MM.1S (cell line): ENCODE measurements at regions not wholly inside any gene's neighbourhood (a gene's known extent, or its start where the extent isn't known, plus 50 kb on each side); places are given as distances from the start of the nearest gene placed in this dataset.

Experiments used
- DNase-seq: peaks from one replicate; pipeline ENCODE4 v3.0.0-alpha.2; 2015
- H2AFZ ChIP-seq: fragments of 300-600 bp; sonication (generic); 2 replicates; pipeline ENCODE4 v1.6.0; 2016; ENCODE audit warnings: antibody characterized with exemption, low read length
- H3F3A ChIP-seq: fragments of 300-600 bp; sonication (generic); 2 replicates; pipeline ENCODE4 v1.6.1; 2016; ENCODE audit warnings: mild to moderate bottlenecking, antibody characterized with exemption, low read length, moderate library complexity, mixed read lengths; ENCODE audit not compliant: insufficient read depth
- H3K27ac ChIP-seq: fragments of 300-600 bp; sonication (generic); 2 replicates; pipeline ENCODE4 v1.5.1; 2016; ENCODE audit warnings: mild to moderate bottlenecking, low read length
- H3K27me3 ChIP-seq: fragments of 300-600 bp; sonication (generic); replicated peaks from 2 replicates; pipeline ENCODE4 v1.6.0; 2016; ENCODE audit warnings: low read length; ENCODE audit not compliant: insufficient read depth
- H3K36me3 ChIP-seq: fragments of 300-600 bp; sonication (generic); replicated peaks from 2 replicates; pipeline ENCODE4 v1.6.1; 2016; ENCODE audit warnings: mild to moderate bottlenecking, low read length, mixed read lengths; ENCODE audit not compliant: insufficient read depth
- H3K4me1 ChIP-seq: fragments of 300-600 bp; sonication (generic); 2 replicates; pipeline ENCODE4 v1.6.1; 2016; ENCODE audit warnings: low read length, mixed read lengths
- H3K4me2 ChIP-seq: fragments of 300-600 bp; sonication (generic); 2 replicates; pipeline ENCODE4 v1.6.0; 2016; ENCODE audit warnings: low read depth, low read length
- H3K4me3 ChIP-seq: fragments of 300-600 bp; sonication (generic); 2 replicates; pipeline ENCODE4 v1.5.1; 2016; ENCODE audit warnings: low read length, mixed read lengths
- H3K79me2 ChIP-seq: fragments of 300-600 bp; sonication (generic); 2 replicates; pipeline ENCODE4 v1.6.1; 2016; ENCODE audit warnings: mixed run types, low read length, mixed read lengths
- H3K9ac ChIP-seq: fragments of 300-600 bp; sonication (generic); 2 replicates; pipeline ENCODE4 v1.6.1; 2016; ENCODE audit warnings: low read length, mixed read lengths
- H3K9me2 ChIP-seq: fragments of 300-600 bp; sonication (generic); replicated peaks from 2 replicates; pipeline ENCODE4 v1.6.1; 2016; ENCODE audit warnings: mild to moderate bottlenecking, low read length, mixed read lengths; ENCODE audit not compliant: insufficient read depth
- H3K9me3 ChIP-seq: fragments of 300-600 bp; sonication (generic); replicated peaks from 2 replicates; pipeline ENCODE4 v1.6.1; 2016; ENCODE audit warnings: mild to moderate bottlenecking, low read length, mixed read lengths; ENCODE audit not compliant: insufficient read depth
- H4K20me1 ChIP-seq: fragments of 300-600 bp; sonication (generic); 2 replicates; pipeline ENCODE4 v1.6.1; 2016; ENCODE audit warnings: mild to moderate bottlenecking, low read length, moderate library complexity, mixed read lengths; ENCODE audit not compliant: insufficient read depth
- EZH2 ChIP-seq: fragments of 300-600 bp; sonication (generic); optimal IDR thresholded peaks from 2 replicates; pipeline ENCODE3; 2017; ENCODE audit warnings: low read depth, mild to moderate bottlenecking, antibody characterized with exemption, low read length, mixed read lengths
- EZH2phosphoT487 ChIP-seq: fragments of 300-600 bp; sonication (generic); IDR thresholded peaks from 2 replicates; pipeline ENCODE4 v1.6.1; 2018; ENCODE audit warnings: antibody characterized with exemption, low read length
- TF ChIP-seq, protein P1 (sequence below): fragments of 300-600 bp; sonication (generic); IDR thresholded peaks from 2 replicates; pipeline ENCODE4 v1.5.1; 2016; ENCODE audit warnings: antibody characterized with exemption, low read length, mixed read lengths

DNA sequence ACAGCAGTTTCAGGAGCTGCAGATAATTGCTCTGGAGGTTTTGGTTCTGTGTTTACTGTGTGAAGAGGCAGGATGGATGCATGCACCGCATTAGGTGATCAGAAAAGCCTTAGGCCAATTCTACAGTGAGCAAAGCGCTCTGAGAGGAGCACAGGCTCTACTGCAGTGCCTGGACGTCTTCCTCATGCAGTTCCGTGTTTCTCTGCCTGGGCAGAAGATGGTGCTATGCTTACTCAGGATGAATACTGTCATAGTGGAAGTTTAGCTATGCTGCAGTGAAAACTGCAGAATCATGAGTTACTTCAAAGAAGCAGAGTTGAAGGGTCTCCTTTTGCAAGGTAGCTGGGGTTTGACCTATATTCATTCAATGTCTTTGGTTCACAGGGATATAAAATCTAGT, 1012.4 kb downstream of the KCNJ18 start:
- no peak overlapping the region for H3K9ac ChIP-seq
- no peaks in the 10 kb centered on the region for H3K79me2 ChIP-seq
- H3K27ac ChIP-seq = no peak overlapping the region
- no peaks in the 10 kb centered on the region for H3F3A ChIP-seq
- TF ChIP-seq EZH2phosphoT487 = no peak
- TF ChIP-seq, protein P1, sequence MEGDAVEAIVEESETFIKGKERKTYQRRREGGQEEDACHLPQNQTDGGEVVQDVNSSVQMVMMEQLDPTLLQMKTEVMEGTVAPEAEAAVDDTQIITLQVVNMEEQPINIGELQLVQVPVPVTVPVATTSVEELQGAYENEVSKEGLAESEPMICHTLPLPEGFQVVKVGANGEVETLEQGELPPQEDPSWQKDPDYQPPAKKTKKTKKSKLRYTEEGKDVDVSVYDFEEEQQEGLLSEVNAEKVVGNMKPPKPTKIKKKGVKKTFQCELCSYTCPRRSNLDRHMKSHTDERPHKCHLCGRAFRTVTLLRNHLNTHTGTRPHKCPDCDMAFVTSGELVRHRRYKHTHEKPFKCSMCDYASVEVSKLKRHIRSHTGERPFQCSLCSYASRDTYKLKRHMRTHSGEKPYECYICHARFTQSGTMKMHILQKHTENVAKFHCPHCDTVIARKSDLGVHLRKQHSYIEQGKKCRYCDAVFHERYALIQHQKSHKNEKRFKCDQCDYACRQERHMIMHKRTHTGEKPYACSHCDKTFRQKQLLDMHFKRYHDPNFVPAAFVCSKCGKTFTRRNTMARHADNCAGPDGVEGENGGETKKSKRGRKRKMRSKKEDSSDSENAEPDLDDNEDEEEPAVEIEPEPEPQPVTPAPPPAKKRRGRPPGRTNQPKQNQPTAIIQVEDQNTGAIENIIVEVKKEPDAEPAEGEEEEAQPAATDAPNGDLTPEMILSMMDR = no peak
- TF ChIP-seq EZH2 = no peak
- no peak overlapping the region for H3K4me2 ChIP-seq
- H3K36me3 ChIP-seq = no peaks in the 10 kb centered on the region
- no peaks in the 10 kb centered on the region for H3K9me2 ChIP-seq
- DNase-seq = no peak
- no peak overlapping the region for H2AFZ ChIP-seq
- H4K20me1 ChIP-seq = no peaks in the 10 kb centered on the region
- H3K4me3 ChIP-seq = no peak overlapping the region
- H3K27me3 ChIP-seq = no peaks in the 10 kb centered on the region
- no peaks in the 10 kb centered on the region for H3K9me3 ChIP-seq
- H3K4me1 ChIP-seq = no peaks in the 10 kb centered on the region

DNA sequence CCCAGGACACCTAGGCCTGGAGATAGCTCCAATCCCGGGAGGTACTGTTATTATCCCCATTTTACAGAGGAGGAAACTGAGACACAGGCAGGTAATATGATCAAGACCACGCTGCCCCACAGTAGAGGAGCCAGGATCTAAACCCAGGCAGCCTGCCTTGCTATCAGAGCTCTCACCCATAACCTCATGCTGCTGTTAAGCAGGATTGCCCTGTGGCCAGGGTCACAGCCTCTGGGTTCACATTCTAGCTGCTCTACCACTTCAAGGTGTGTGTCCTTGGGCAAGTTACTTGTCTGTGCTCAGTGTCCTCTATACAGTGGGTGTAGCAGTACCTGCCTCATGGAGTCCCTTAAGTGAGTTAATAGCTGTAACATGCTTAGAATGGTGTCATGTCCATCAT, 1015.3 kb downstream of the KCNJ18 start:
- no peak for DNase-seq
- H3K4me3 ChIP-seq = no peak overlapping the region
- H2AFZ ChIP-seq = no peak overlapping the region
- no peak overlapping the region for H3K27ac ChIP-seq
- no peaks in the 10 kb centered on the region for H3K9me3 ChIP-seq
- H3K9me2 ChIP-seq = no peaks in the 10 kb centered on the region
- no peaks in the 10 kb centered on the region for H3K36me3 ChIP-seq
- H3K4me2 ChIP-seq = no peak overlapping the region
- no peaks in the 10 kb centered on the region for H3K79me2 ChIP-seq
- H3K4me1 ChIP-seq = no peaks in the 10 kb centered on the region
- no peaks in the 10 kb centered on the region for H4K20me1 ChIP-seq
- TF ChIP-seq EZH2 = no peak
- TF ChIP-seq, protein P1 = no peak
- no peak overlapping the region for H3K9ac ChIP-seq
- H3F3A ChIP-seq = no peaks in the 10 kb centered on the region
- no peaks in the 10 kb centered on the region for H3K27me3 ChIP-seq

DNA sequence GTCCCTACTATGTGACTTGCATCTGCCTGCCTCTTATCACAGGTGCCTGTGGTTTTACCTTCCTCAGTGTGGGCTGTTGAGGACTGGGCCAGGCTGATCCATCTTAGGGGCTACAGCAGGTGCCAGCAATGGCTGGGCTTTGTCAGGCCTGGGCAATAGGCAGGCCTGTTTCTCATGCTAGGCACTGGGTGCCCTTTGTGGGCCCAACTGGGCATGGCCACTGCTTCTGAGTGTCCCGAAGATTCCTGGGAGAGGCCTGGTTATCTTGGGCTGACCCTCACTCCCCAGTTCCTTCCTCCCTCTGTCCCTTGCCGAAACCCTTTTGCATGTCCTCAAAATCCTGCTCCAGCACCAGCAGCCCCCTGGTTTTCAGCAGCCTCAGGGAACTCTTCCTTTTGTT, 1024.9 kb downstream of the KCNJ18 start:
- H3K9ac ChIP-seq = no peak overlapping the region
- no peaks in the 10 kb centered on the region for H3K79me2 ChIP-seq
- no peaks in the 10 kb centered on the region for H4K20me1 ChIP-seq
- no peak overlapping the region for H3K27ac ChIP-seq
- H3F3A ChIP-seq = no peaks in the 10 kb centered on the region
- no peaks in the 10 kb centered on the region for H3K4me1 ChIP-seq
- no peak overlapping the region for H2AFZ ChIP-seq
- no peak for DNase-seq
- no peak overlapping the region for H3K4me2 ChIP-seq
- H3K9me3 ChIP-seq = no peaks in the 10 kb centered on the region
- H3K9me2 ChIP-seq = no peaks in the 10 kb centered on the region
- no peaks in the 10 kb centered on the region for H3K36me3 ChIP-seq
- TF ChIP-seq, protein P1 = no peak
- TF ChIP-seq EZH2phosphoT487 (no peak), EZH2 (no peak)
- no peak overlapping the region for H3K4me3 ChIP-seq
- H3K27me3 ChIP-seq = no peaks in the 10 kb centered on the region
